Chondrocyte (in vitro differentiated cells): ENCODE measurements at regions not wholly inside any gene's neighbourhood (a gene's known extent, or its start where the extent isn't known, plus 50 kb on each side); places are given as distances from the start of the nearest gene placed in this dataset.

Experiments used
- DNase-seq: peaks from one replicate; pipeline ENCODE4 v3.0.0; 2021; ENCODE audit warnings: mixed read lengths, low spot score
- H3K27ac Mint-ChIP-seq: one replicate; pipeline ENCODE4 v1.8.0; 2021; ENCODE audit warnings: mild to moderate bottlenecking, moderate library complexity, mixed read lengths; ENCODE audit not compliant: unreplicated experiment
- H3K27me3 Mint-ChIP-seq: 2 replicates; pipeline ENCODE4 v1.8.0; 2021; ENCODE audit warnings: low read depth, mixed read lengths
- H3K36me3 Mint-ChIP-seq: 2 replicates; pipeline ENCODE4 v1.8.0; 2021; ENCODE audit warnings: low read depth, mixed read lengths
- H3K4me1 Mint-ChIP-seq: 2 replicates; pipeline ENCODE4 v1.8.0; 2021; ENCODE audit warnings: low read depth, mild to moderate bottlenecking, mixed read lengths
- H3K4me3 Mint-ChIP-seq: one replicate; pipeline ENCODE4 v1.8.0; 2021; ENCODE audit warnings: mild to moderate bottlenecking, moderate library complexity, mixed read lengths; ENCODE audit not compliant: unreplicated experiment
- H3K9me3 Mint-ChIP-seq: 2 replicates; pipeline ENCODE4 v1.8.0; 2021; ENCODE audit warnings: low read depth, mixed read lengths
- TF ChIP-seq, protein P1 (sequence below): fragments of 200-600 bp; sonication (generic); IDR thresholded peaks from 2 replicates; pipeline ENCODE4 v1.5.0; 2021; ENCODE audit warnings: antibody characterized with exemption, mild to moderate bottlenecking, moderate library complexity

DNA sequence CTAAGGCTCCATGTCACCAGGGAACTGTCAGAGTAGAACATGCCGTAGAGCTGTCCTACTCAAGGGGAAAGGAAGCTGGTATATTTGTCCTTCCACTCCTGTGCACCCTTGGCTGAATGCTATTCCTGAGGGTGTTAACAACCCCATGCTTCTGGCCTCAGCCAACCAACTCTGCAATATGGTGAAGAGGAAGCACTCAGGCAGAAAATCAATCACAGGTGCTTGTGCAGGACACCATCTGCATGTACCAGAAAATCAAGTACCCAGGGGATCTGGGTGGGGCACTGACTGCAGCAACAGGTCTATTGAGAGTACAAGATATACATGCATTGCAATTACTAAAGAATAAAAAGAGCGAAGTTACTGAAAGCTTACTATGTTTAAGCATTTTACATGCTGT lies 51.4 kb upstream of the NEK6 start:
- no peak for DNase-seq
- no peak overlapping the region for H3K27ac Mint-ChIP-seq
- H3K4me3 Mint-ChIP-seq: no peak overlapping the region
- peaks cover 6% of the 10 kb centered on the region for H3K27me3 Mint-ChIP-seq
- H3K4me1 Mint-ChIP-seq: peaks cover 5% of the 10 kb centered on the region
- H3K36me3 Mint-ChIP-seq: no peaks in the 10 kb centered on the region
- TF ChIP-seq, protein P1, sequence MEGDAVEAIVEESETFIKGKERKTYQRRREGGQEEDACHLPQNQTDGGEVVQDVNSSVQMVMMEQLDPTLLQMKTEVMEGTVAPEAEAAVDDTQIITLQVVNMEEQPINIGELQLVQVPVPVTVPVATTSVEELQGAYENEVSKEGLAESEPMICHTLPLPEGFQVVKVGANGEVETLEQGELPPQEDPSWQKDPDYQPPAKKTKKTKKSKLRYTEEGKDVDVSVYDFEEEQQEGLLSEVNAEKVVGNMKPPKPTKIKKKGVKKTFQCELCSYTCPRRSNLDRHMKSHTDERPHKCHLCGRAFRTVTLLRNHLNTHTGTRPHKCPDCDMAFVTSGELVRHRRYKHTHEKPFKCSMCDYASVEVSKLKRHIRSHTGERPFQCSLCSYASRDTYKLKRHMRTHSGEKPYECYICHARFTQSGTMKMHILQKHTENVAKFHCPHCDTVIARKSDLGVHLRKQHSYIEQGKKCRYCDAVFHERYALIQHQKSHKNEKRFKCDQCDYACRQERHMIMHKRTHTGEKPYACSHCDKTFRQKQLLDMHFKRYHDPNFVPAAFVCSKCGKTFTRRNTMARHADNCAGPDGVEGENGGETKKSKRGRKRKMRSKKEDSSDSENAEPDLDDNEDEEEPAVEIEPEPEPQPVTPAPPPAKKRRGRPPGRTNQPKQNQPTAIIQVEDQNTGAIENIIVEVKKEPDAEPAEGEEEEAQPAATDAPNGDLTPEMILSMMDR: no peak
- no peaks in the 10 kb centered on the region for H3K9me3 Mint-ChIP-seq
